Transverse colon (tissue), 4 donors: ENCODE measurements at regions not wholly inside any gene's neighbourhood (a gene's known extent, or its start where the extent isn't known, plus 50 kb on each side); places are given as distances from the start of the nearest gene placed in this dataset.

Source experiments
- DNase-seq: peaks from one replicate; pipeline ENCODE4 v3.0.0-alpha.2; 2019
- H3K27ac ChIP-seq, 4 donors: fragments of 200-600 bp; sonication (generic); 2 replicates each; pipeline ENCODE4 v1.5.1; 2016 to 2018; ENCODE audit warnings: inconsistent platforms in 4 of 4
- H3K27me3 ChIP-seq: fragments of 200-600 bp; sonication (generic); 2 replicates; pipeline ENCODE4 v1.5.1; 2017; ENCODE audit warnings: inconsistent platforms
- H3K36me3 ChIP-seq, 4 donors: fragments of 200-600 bp; sonication (generic); 2 replicates each; pipeline ENCODE4 v1.5.1; 2017 to 2019; ENCODE audit warnings: inconsistent platforms in 4 of 4
- H3K4me1 ChIP-seq, 4 donors: fragments of 200-600 bp; sonication (generic); 2 replicates each; pipeline ENCODE4 v1.5.1; 2017 to 2020; ENCODE audit warnings: inconsistent platforms in 4 of 4
- H3K4me3 ChIP-seq, 4 donors: fragments of 200-600 bp; sonication (generic); 1 replicate in 1 of 4; 2 replicates in 3 of 4; pipeline versions ENCODE4 v1.5.1 to v1.6.1; 2017 to 2019; ENCODE audit warnings: inconsistent platforms in 4 of 4
- H3K9me3 ChIP-seq, 2 donors: fragments of 200-600 bp; sonication (generic); 2 replicates each; pipeline ENCODE4 v1.5.1; 2017 to 2019; ENCODE audit warnings: inconsistent platforms in 2 of 2
- EP300 ChIP-seq: sonication (generic); formaldehyde crosslinking; IDR thresholded peaks from one replicate; pipeline ENCODE4 v1.6.1; 2017; ENCODE audit warnings: antibody characterized with exemption, low read depth
- POLR2A ChIP-seq: fragments of 450-650 bp; IDR thresholded peaks from one replicate; pipeline ENCODE4 v1.6.1; 2016; ENCODE audit warnings: antibody characterized with exemption, mild to moderate bottlenecking, moderate library complexity
- POLR2AphosphoS5 ChIP-seq, 3 donors: sonication (generic); formaldehyde crosslinking; IDR thresholded peaks; one replicate each; pipeline ENCODE4 v1.6.1; 2016; ENCODE audit warnings: antibody characterized with exemption in 3 of 3
- WGBS, 2 donors: methylation state at CpG; one replicate each; pipeline ENCODE4 v1.1.5; 2018; ENCODE audit warnings: low coverage in 1 of 2; 5-methylcytosine and 5-hydroxymethylcytosine counted together
- in situ Hi-C, 4 donors: fragments of 200-750 bp; cut with MboI; loops; one replicate each; pipeline versions ENCODE4 v1.15.0 to v1.15.1; 2017; ENCODE audit warnings: low sequenced_read_pairs in 3 of 4, low pct_ligation_motif_present in 1 of 4, low pct_unique_long_range_greater_than_20kb in 1 of 4
- intact Hi-C: fragments of 100-400 bp; cut with DNase I; formaldehyde crosslinking; loops from one replicate; pipeline ENCODE4 v1.15.1; 2023; ENCODE audit warnings: low total_unique reads
- TF ChIP-seq, protein P1 (sequence below), 5 experiments: fragments of 200-600 bp in 3 of 5; fragments of 450-650 bp in 2 of 5; sonication (generic) in 3 of 5; IDR thresholded peaks; 1 replicate in 2 of 5; 2 replicates in 3 of 5; pipeline ENCODE4 v1.5.1; 2016 to 2017; ENCODE audit warnings: antibody characterized with exemption in 5 of 5, inconsistent platforms in 3 of 5, mild to moderate bottlenecking in 2 of 5, moderate library complexity in 1 of 5

DNA sequence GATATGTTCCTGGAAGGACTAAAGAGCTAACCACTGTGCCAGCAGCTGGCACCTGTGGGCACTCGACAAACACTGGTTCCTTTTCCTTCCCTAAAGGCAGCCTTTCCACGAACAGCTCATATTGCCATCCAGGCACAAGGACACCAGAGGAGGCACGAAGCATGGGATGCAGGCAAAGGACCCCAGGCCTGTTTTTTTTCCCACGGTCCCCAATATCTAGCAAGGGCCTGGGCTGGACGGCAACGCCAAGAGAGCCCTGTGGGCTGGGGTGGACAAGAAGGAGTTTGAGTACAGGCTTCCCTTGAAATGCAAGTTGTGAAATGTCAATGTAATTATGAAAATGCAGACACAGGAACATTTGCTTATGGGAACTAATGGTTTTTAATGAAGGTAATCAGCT lies 135.9 kb downstream of the CYP26B1 start:
- Histone ChIP-seq H3K36me3 (no peaks in the 10 kb centered on the region), H3K4me3 (no peak overlapping the region), H3K27me3 (no peaks in the 10 kb centered on the region), H3K27ac (no peak overlapping the region), H3K9me3 (no peaks in the 10 kb centered on the region), H3K4me1 (no peaks in the 10 kb centered on the region)
- in situ Hi-C loops, result no loop called here
- 71 to 74% methylated on average over 2 to 6 of the region's 6 CpGs for WGBS, 2 donors
- intact Hi-C loops, result no loop called here
- TF ChIP-seq POLR2AphosphoS5 (IDR thresholded peaks at IDR 0.05), result no peak
- TF ChIP-seq, protein P1, sequence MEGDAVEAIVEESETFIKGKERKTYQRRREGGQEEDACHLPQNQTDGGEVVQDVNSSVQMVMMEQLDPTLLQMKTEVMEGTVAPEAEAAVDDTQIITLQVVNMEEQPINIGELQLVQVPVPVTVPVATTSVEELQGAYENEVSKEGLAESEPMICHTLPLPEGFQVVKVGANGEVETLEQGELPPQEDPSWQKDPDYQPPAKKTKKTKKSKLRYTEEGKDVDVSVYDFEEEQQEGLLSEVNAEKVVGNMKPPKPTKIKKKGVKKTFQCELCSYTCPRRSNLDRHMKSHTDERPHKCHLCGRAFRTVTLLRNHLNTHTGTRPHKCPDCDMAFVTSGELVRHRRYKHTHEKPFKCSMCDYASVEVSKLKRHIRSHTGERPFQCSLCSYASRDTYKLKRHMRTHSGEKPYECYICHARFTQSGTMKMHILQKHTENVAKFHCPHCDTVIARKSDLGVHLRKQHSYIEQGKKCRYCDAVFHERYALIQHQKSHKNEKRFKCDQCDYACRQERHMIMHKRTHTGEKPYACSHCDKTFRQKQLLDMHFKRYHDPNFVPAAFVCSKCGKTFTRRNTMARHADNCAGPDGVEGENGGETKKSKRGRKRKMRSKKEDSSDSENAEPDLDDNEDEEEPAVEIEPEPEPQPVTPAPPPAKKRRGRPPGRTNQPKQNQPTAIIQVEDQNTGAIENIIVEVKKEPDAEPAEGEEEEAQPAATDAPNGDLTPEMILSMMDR (IDR thresholded peaks at IDR 0.05), result no peak
- TF ChIP-seq POLR2A, result no peak
- no peak for TF ChIP-seq EP300
- no peak for DNase-seq

DNA sequence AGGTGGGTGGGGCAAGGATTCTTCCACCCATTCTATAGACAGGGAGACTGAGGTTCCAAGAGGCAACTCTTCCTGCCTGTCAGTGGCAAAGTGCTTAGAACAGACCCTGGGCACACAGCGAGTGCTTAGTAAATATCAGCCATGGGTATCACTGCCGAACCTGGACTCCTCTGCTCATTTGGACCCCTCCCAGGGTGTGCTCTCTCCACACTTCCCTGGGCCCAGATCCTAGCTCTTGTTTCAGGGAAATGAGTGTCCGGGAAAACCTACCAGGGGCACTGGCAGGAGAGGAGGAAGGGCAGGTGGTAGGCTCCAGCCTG lies 136.3 kb downstream of the CYP26B1 start:
- in situ Hi-C loops, result no loop called here
- H3K27ac ChIP-seq, result no peak overlapping the region
- no peaks in the 10 kb centered on the region for H3K4me1 ChIP-seq
- WGBS, 2 donors, result 59% methylated on average over 3 of the region's 3 CpGs; no CpG with 5 or more reads in 1 of the 2 donors
- H3K4me3 ChIP-seq, result no peak overlapping the region
- H3K27me3 ChIP-seq, result no peaks in the 10 kb centered on the region
- H3K36me3 ChIP-seq, result no peaks in the 10 kb centered on the region
- H3K9me3 ChIP-seq, result no peaks in the 10 kb centered on the region
- TF ChIP-seq, protein P1 (IDR thresholded peaks at IDR 0.05), result no peak
- TF ChIP-seq POLR2A (no peak), POLR2AphosphoS5 (IDR thresholded peaks at IDR 0.05) (no peak), EP300 (no peak)
- DNase-seq, result no peak
- intact Hi-C loops, result no loop called here

DNA sequence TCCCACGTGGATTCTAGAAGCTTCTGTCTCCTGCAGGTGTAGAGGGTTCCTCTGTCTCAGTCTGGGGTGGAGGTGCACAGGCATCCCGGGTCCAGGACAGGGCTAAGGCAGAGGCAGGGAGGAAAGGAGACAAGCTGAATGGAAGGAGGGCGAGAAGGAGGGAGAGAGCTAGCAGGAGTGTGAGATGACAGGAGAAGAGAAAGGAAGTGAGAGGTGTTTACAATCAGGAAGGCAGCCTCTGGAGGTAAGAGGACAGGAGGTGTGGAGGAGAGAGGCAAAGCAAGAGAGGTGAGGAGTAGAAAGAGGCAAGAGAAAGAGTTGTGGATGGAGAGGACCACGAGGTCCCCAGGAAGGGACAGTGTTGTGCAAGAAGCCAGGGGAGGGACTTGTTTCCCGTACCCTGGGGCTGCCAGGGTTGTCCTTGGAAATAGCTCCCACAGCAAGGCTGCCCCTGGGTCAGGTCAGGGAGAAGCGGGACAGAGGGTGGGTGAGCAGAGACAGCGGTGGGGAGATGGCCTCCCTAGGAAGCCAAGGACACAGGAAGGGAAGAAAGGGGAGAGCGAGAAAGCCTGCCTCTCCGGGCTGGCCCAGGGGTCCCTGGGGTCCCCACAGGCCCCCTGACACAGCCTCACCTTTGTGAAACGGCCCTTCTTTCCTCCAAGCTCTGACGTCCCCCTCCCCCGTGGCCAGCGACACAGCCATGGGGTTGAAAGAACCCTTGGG lies 136.9 kb downstream of the CYP26B1 start:
- H3K9me3 ChIP-seq, result no peaks in the 10 kb centered on the region
- WGBS, 2 donors, result 71 to 90% methylated on average over 3 to 13 of the region's 13 CpGs
- intact Hi-C loops (no loop called here), in situ Hi-C loops (no loop called here)
- no peaks in the 10 kb centered on the region for H3K36me3 ChIP-seq
- DNase-seq, result no peak
- H3K4me3 ChIP-seq, result no peak overlapping the region
- no peaks in the 10 kb centered on the region for H3K4me1 ChIP-seq
- no peak overlapping the region for H3K27ac ChIP-seq
- TF ChIP-seq EP300 (no peak), POLR2A (no peak), POLR2AphosphoS5 (IDR thresholded peaks at IDR 0.05) (no peak)
- TF ChIP-seq, protein P1 (IDR thresholded peaks at IDR 0.05), result no peak
- no peaks in the 10 kb centered on the region for H3K27me3 ChIP-seq

DNA sequence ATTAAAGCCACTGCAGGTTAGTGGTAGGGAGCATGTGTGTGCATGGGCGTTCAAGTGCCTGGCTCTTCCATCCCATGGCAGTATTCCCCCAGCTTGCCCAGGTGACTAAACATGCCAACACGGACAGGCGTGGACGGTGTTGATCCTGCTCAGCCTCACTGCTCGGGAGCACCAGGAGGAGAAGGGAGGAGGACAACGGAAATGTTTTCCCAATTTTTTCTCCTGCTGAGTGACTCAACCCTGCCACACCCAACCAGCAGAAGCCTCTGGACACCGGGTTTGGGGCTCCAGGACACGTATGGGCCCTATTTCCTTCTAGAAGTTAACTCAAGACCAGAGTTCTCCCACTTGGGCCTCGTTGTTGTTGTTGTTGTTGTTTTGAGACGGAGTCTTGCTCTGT lies 139.1 kb downstream of the CYP26B1 start:
- WGBS, 2 donors, result 88% methylated on average over 10 of the region's 10 CpGs; no CpG with 5 or more reads in 1 of the 2 donors
- H3K27ac ChIP-seq, result no peak overlapping the region
- no peaks in the 10 kb centered on the region for H3K27me3 ChIP-seq
- H3K36me3 ChIP-seq, result no peaks in the 10 kb centered on the region
- H3K4me3 ChIP-seq, result no peak overlapping the region
- TF ChIP-seq EP300, result no peak
- TF ChIP-seq POLR2A, result no peak
- TF ChIP-seq, protein P1 (IDR thresholded peaks at IDR 0.05), result no peak
- TF ChIP-seq POLR2AphosphoS5 (IDR thresholded peaks at IDR 0.05), result no peak
- no peaks in the 10 kb centered on the region for H3K9me3 ChIP-seq
- intact Hi-C loops (no loop called here), in situ Hi-C loops (no loop called here)
- DNase-seq, result no peak
- H3K4me1 ChIP-seq, result no peaks in the 10 kb centered on the region
